A549 (cell line): ENCODE measurements at regions not wholly inside any gene's neighbourhood (a gene's known extent, or its start where the extent isn't known, plus 50 kb on each side); places are given as distances from the start of the nearest gene placed in this dataset.

ENCODE experiments used
- ATAC-seq, 2 experiments: fragments of 200-7000 bp in 1 of 2; fragments of >200 bp in 1 of 2; cut with Nextera tagmentation in 1 of 2; cut with Tn5 transposase in 1 of 2; 3 replicates each; pipeline versions ENCODE4 v1.8.0 to v1.9.1; 2018 to 2020; ENCODE audit warnings: mild to moderate bottlenecking in 1 of 2, moderate library complexity in 1 of 2
- CTCF ChIA-PET: fragments of 300-600 bp; sonication (Branson Sonifier 250); formaldehyde crosslinking; extraction: SDS; loops from one replicate; lab custom pipeline; 2021; ENCODE audit warnings: antibody characterized with exemption, inconsistent platforms; lab: Yijun Ruan, JAX
- POLR2A ChIA-PET: fragments of 350-600 bp; formaldehyde crosslinking; extraction: SDS; loops from one replicate; lab custom pipeline; 2021; ENCODE audit warnings: antibody characterized with exemption, inconsistent platforms; lab: Yijun Ruan, JAX
- DNase-seq, 2 experiments: peaks; one replicate each; pipeline versions ENCODE4 v3.0.0 to v3.0.0-alpha.2; 2011 to 2016; ENCODE audit warnings: low read depth in 1 of 2, low spot score in 1 of 2
- FAIRE-seq: peaks from 2 replicates; lab custom pipeline; 2011; peaks lifted over from hg19 to GRCh38; lab: Jason Lieb, UNC
- H3K27ac ChIP-seq, 2 experiments: fragments of >200 bp; sonication (Bioruptor Twin); formaldehyde crosslinking; 3 replicates each; pipeline ENCODE4 v1.5.1; 2016 to 2017
- H3K4me1 ChIP-seq: fragments of >200 bp; sonication (Bioruptor Twin); formaldehyde crosslinking; 3 replicates; pipeline ENCODE4 v1.6.1; 2016
- H3K4me2 ChIP-seq: fragments of >200 bp; sonication (Bioruptor Twin); formaldehyde crosslinking; 3 replicates; pipeline ENCODE4 v1.6.1; 2016
- H3K4me3 ChIP-seq: fragments of >200 bp; sonication (Bioruptor Twin); formaldehyde crosslinking; 3 replicates; pipeline ENCODE4 v1.5.1; 2016
- H3K9me3 ChIP-seq: fragments of >200 bp; sonication (Bioruptor Twin); formaldehyde crosslinking; 3 replicates; pipeline ENCODE4 v1.6.1; 2016
- BHLHE40 ChIP-seq: IDR thresholded peaks from 2 replicates; pipeline ENCODE4 v1.6.1; 2012; ENCODE audit warnings: low read depth, low read length, inconsistent platforms
- CHD2 ChIP-seq: fragments of 150-350 bp; IDR thresholded peaks from 2 replicates; pipeline ENCODE4 v1.6.1; 2014; ENCODE audit warnings: low read length; ENCODE audit not compliant: partially characterized antibody
- FOSB ChIP-seq: fragments of 250-450 bp; sonication (Bioruptor Pico); IDR thresholded peaks from 2 replicates; pipeline ENCODE4 v1.5.0; 2020; ENCODE audit warnings: mild to moderate bottlenecking, moderate library complexity
- FOSL2 ChIP-seq, 2 experiments: fragments of 450-650 bp in 1 of 2; fragments of >200 bp in 1 of 2; sonication (Bioruptor Twin) in 1 of 2; formaldehyde crosslinking; IDR thresholded peaks; 2 replicates each; pipeline versions ENCODE4 v1.5.0 to v1.6.1; 2016 to 2020; ENCODE audit warnings: mild to moderate bottlenecking in 1 of 2, moderate library complexity in 1 of 2
- HDAC2 ChIP-seq: fragments of 200-600 bp; sonication (generic); IDR thresholded peaks from 2 replicates; pipeline ENCODE4 v1.6.1; 2016
- HES2 ChIP-seq: fragments of >200 bp; sonication (Bioruptor Twin); formaldehyde crosslinking; IDR thresholded peaks from 2 replicates; pipeline ENCODE4 v1.6.1; 2016
- HOXA7 ChIP-seq: fragments of 250-450 bp; sonication (Bioruptor Pico); IDR thresholded peaks from 2 replicates; pipeline ENCODE4 v1.5.0; 2020; ENCODE audit warnings: mild to moderate bottlenecking, moderate library complexity
- JUN ChIP-seq, 2 experiments: fragments of >200 bp; sonication (Bioruptor Twin); formaldehyde crosslinking; IDR thresholded peaks; 2 replicates in 1 of 2; 3 replicates in 1 of 2; pipeline ENCODE4 v1.6.1; 2016 to 2017
- JUNB ChIP-seq: fragments of >200 bp; sonication (Bioruptor Twin); formaldehyde crosslinking; IDR thresholded peaks from 2 replicates; pipeline ENCODE4 v1.6.1; 2016
- KDM5A ChIP-seq: fragments of 200-600 bp; sonication (generic); IDR thresholded peaks from 2 replicates; pipeline ENCODE4 v1.6.1; 2016; ENCODE audit warnings: antibody characterized with exemption, mild to moderate bottlenecking
- PBX3 ChIP-seq: IDR thresholded peaks from 2 replicates; pipeline ENCODE4 v1.6.1; 2012
- PHF8 ChIP-seq: fragments of 200-600 bp; sonication (generic); IDR thresholded peaks from 2 replicates; pipeline ENCODE4 v1.6.1; 2016; ENCODE audit warnings: low read depth, mild to moderate bottlenecking, antibody characterized with exemption, moderate library complexity, borderline replicate concordance
- SMC3 ChIP-seq: fragments of >200 bp; sonication (Bioruptor Twin); formaldehyde crosslinking; IDR thresholded peaks from 3 replicates; pipeline ENCODE4 v1.6.1; 2018; ENCODE audit warnings: inconsistent platforms
- SREBF2 ChIP-seq: fragments of 450-650 bp; IDR thresholded peaks from 2 replicates; pipeline ENCODE4 v1.6.1; 2014; ENCODE audit warnings: mild to moderate bottlenecking, moderate library complexity
- TFCP2L1 ChIP-seq: fragments of 250-450 bp; sonication (Bioruptor Pico); IDR thresholded peaks from 2 replicates; pipeline ENCODE4 v1.5.0; 2021; ENCODE audit warnings: mild to moderate bottlenecking
- WGBS: methylation state at CpG from one replicate; pipeline ENCODE4 v1.1.6; 2017; ENCODE audit errors: missing lambda C conversion rate; 5-methylcytosine and 5-hydroxymethylcytosine counted together
- TF ChIP-seq, protein P1 (sequence below): fragments of 450-650 bp; IDR thresholded peaks from 2 replicates; pipeline ENCODE4 v1.6.1; 2014; ENCODE audit warnings: antibody characterized with exemption
- TF ChIP-seq, protein P2 (sequence below): fragments of 200-600 bp; sonication (generic); IDR thresholded peaks from 2 replicates; pipeline ENCODE4 v1.6.1; 2016; ENCODE audit warnings: antibody characterized with exemption, mild to moderate bottlenecking, moderate library complexity
- TF ChIP-seq, protein P3 (sequence below): fragments of >200 bp; sonication (Bioruptor Twin); formaldehyde crosslinking; IDR thresholded peaks from 3 replicates; pipeline ENCODE4 v1.5.1; 2016

DNA sequence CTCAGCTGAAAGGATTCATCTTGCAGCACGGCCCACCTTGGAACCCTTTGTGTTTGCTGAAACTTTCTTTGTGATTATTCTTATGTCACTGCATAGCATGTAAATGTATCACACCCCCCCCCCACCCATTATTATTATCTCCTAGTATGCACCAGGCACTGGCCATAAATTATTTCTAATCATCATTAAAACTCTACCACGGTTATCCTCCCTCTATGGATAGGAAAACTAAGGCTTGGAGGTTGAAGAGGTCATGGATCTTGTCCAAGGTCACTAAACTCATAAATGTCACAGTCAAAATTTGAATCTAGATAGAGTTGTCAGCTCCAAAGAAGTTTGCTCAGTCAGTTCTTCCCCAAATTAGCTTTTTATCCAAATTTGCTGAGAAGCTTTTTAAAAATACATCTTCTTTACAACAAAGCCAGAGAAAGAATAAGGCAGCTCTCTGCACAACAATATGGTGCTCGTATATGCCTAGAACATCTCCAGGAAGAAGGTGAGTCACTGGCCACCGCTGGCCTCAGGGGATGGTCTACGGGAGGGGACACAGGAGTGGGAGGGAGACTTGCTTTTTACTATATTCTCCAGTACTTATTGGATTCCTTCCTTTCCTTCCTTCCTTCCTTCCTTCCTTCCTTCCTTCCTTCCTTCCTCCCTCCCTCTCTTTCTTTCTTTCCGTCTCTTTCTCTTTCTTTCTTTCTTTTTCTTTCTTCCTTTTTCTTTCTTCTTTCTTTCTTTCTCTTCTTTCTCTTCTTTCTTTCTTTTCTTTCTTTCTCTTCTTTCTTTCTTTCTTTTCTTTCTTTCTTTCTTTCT lies 134.5 kb downstream of the VEGFA start:
- POLR2A ChIA-PET, result no interaction called here
- peaks cover 2% of the 10 kb centered on the region; the same call in 2 of the 3 replicates for H3K4me1 ChIP-seq
- no peak overlapping the region for H3K27ac ChIP-seq
- FAIRE-seq (no peak), DNase-seq (no peak), ATAC-seq (no peak)
- CTCF ChIA-PET, result interaction anchor here (0.9 to 2.0 kb wide), 4 partner anchors 10 to 170 kb away, joined by 3 to 7 read pairs (median 3); no protein-coding TSS in a partner anchor
- TF ChIP-seq HOXA7 (CRISPR knock-in tag) (no peak), PBX3 (no peak), FOSL2 (IDR thresholded peaks at IDR 0.05) (no peak), FOSL2 (CRISPR knock-in tag; IDR thresholded peaks at IDR 0.05) (no peak), CHD2 (no peak), JUNB (no peak), PHF8 (no peak), SMC3 (no peak), FOSB (CRISPR knock-in tag) (no peak), SREBF2 (no peak), HES2 (no peak), TFCP2L1 (CRISPR knock-in tag) (no peak), KDM5A (no peak), JUN (IDR thresholded peaks at IDR 0.05) (no peak), HDAC2 (no peak), BHLHE40 (no peak)
- TF ChIP-seq, protein P1, sequence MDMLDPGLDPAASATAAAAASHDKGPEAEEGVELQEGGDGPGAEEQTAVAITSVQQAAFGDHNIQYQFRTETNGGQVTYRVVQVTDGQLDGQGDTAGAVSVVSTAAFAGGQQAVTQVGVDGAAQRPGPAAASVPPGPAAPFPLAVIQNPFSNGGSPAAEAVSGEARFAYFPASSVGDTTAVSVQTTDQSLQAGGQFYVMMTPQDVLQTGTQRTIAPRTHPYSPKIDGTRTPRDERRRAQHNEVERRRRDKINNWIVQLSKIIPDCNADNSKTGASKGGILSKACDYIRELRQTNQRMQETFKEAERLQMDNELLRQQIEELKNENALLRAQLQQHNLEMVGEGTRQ, result no peak
- TF ChIP-seq, protein P2, sequence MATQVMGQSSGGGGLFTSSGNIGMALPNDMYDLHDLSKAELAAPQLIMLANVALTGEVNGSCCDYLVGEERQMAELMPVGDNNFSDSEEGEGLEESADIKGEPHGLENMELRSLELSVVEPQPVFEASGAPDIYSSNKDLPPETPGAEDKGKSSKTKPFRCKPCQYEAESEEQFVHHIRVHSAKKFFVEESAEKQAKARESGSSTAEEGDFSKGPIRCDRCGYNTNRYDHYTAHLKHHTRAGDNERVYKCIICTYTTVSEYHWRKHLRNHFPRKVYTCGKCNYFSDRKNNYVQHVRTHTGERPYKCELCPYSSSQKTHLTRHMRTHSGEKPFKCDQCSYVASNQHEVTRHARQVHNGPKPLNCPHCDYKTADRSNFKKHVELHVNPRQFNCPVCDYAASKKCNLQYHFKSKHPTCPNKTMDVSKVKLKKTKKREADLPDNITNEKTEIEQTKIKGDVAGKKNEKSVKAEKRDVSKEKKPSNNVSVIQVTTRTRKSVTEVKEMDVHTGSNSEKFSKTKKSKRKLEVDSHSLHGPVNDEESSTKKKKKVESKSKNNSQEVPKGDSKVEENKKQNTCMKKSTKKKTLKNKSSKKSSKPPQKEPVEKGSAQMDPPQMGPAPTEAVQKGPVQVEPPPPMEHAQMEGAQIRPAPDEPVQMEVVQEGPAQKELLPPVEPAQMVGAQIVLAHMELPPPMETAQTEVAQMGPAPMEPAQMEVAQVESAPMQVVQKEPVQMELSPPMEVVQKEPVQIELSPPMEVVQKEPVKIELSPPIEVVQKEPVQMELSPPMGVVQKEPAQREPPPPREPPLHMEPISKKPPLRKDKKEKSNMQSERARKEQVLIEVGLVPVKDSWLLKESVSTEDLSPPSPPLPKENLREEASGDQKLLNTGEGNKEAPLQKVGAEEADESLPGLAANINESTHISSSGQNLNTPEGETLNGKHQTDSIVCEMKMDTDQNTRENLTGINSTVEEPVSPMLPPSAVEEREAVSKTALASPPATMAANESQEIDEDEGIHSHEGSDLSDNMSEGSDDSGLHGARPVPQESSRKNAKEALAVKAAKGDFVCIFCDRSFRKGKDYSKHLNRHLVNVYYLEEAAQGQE, result no peak
- TF ChIP-seq, protein P3, sequence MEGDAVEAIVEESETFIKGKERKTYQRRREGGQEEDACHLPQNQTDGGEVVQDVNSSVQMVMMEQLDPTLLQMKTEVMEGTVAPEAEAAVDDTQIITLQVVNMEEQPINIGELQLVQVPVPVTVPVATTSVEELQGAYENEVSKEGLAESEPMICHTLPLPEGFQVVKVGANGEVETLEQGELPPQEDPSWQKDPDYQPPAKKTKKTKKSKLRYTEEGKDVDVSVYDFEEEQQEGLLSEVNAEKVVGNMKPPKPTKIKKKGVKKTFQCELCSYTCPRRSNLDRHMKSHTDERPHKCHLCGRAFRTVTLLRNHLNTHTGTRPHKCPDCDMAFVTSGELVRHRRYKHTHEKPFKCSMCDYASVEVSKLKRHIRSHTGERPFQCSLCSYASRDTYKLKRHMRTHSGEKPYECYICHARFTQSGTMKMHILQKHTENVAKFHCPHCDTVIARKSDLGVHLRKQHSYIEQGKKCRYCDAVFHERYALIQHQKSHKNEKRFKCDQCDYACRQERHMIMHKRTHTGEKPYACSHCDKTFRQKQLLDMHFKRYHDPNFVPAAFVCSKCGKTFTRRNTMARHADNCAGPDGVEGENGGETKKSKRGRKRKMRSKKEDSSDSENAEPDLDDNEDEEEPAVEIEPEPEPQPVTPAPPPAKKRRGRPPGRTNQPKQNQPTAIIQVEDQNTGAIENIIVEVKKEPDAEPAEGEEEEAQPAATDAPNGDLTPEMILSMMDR, result no peak
- no peaks in the 10 kb centered on the region for H3K9me3 ChIP-seq
- no peak overlapping the region for H3K4me2 ChIP-seq
- H3K4me3 ChIP-seq, result no peak overlapping the region
- WGBS, result 58% methylated on average over 6 of the region's 6 CpGs
